SW 1271 (cell line): ENCODE measurements at regions not wholly inside any gene's neighbourhood (a gene's known extent, or its start where the extent isn't known, plus 50 kb on each side); places are given as distances from the start of the nearest gene placed in this dataset.
A peak's percentile ranks its signal among the peaks of the same experiment; 100 is the strongest.

ENCODE experiments used
- DNase-seq, 2 experiments: peaks; one replicate each; lab custom pipeline; 2025; lab: John Stamatoyannopoulos, UW

GRCh38 chrX:147838465-147839131 is 73.1 kb upstream of the FMR1 start:
- peak in 1 of 2 experiments; percentile 7 for DNase-seq

GRCh38 chrX:147846676-147847075 is 65.0 kb upstream of the FMR1 start:
- no peak for DNase-seq

- no peak for DNase-seq
These were observed 63.7 kb upstream of the FMR1 start for GRCh38 chrX:147847999-147848398.

- no peak for DNase-seq
These were observed 62.9 kb upstream of the FMR1 start for GRCh38 chrX:147848543-147849443.

GRCh38 chrX:147850875-147851274 is 60.8 kb upstream of the FMR1 start:
- no peak for DNase-seq

- DNase-seq = no peak
These were observed 58.0 kb upstream of the FMR1 start for GRCh38 chrX:147853701-147854100.

GRCh38 chrX:147859666-147860065 is 52.1 kb upstream of the FMR1 start:
- DNase-seq = no peak
